MM.1S (cell line): ENCODE measurements at regions not wholly inside any gene's neighbourhood (a gene's known extent, or its start where the extent isn't known, plus 50 kb on each side); places are given as distances from the start of the nearest gene placed in this dataset.

Experiments used
- EZH2 ChIP-seq: fragments of 300-600 bp; sonication (generic); optimal IDR thresholded peaks from 2 replicates; pipeline ENCODE3; 2017; ENCODE audit warnings: low read depth, mild to moderate bottlenecking, antibody characterized with exemption, low read length, mixed read lengths
- TF ChIP-seq, protein P1 (sequence below): fragments of 300-600 bp; sonication (generic); IDR thresholded peaks from 2 replicates; pipeline ENCODE4 v1.5.1; 2016; ENCODE audit warnings: antibody characterized with exemption, low read length, mixed read lengths

DNA sequence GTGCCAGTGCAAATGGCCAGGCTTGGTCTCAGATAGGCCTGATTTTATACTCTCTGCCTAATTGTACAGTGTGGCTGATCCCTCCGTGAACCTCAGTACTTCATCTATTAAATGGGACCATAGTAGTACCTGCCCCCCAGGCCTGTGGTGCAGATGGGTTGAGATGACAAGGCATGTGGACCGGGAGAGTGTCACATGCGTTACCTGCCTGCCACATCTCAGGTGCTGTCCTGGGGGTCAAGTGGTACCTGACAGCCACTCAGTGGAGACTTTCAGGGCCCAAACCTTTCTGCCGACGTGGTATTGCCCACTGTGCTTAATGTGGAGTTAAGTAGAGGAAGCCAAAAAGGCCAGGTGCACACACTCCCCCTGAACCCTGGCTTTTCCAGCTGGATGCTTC lies 197.3 kb downstream of the FOXD2 start:
- TF ChIP-seq, protein P1, sequence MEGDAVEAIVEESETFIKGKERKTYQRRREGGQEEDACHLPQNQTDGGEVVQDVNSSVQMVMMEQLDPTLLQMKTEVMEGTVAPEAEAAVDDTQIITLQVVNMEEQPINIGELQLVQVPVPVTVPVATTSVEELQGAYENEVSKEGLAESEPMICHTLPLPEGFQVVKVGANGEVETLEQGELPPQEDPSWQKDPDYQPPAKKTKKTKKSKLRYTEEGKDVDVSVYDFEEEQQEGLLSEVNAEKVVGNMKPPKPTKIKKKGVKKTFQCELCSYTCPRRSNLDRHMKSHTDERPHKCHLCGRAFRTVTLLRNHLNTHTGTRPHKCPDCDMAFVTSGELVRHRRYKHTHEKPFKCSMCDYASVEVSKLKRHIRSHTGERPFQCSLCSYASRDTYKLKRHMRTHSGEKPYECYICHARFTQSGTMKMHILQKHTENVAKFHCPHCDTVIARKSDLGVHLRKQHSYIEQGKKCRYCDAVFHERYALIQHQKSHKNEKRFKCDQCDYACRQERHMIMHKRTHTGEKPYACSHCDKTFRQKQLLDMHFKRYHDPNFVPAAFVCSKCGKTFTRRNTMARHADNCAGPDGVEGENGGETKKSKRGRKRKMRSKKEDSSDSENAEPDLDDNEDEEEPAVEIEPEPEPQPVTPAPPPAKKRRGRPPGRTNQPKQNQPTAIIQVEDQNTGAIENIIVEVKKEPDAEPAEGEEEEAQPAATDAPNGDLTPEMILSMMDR, result no peak
- TF ChIP-seq EZH2, result no peak
